ENCODE measurements at regions not wholly inside any gene's neighbourhood (a gene's known extent, or its start where the extent isn't known, plus 50 kb on each side); places are given as distances from the start of the nearest gene placed in this dataset.

GRCh38 chr15:97037080-97037479, 706.6 kb downstream of the NR2F2 start:
- no peak for TF ChIP-seq CTCF (IDR thresholded peaks at IDR 0.05)
- no peak for TF ChIP-seq POLR2A (IDR thresholded peaks at IDR 0.05)
